Ishikawa (cell line): ENCODE measurements at regions not wholly inside any gene's neighbourhood (a gene's known extent, or its start where the extent isn't known, plus 50 kb on each side); places are given as distances from the start of the nearest gene placed in this dataset.

ENCODE experiments used
- CEBPB ChIP-seq: IDR thresholded peaks from 2 replicates; pipeline ENCODE4 v1.6.1; 2012
- CREB1 ChIP-seq: IDR thresholded peaks from 2 replicates; pipeline ENCODE4 v1.6.1; 2012; ENCODE audit warnings: low read depth
- EP300 ChIP-seq: IDR thresholded peaks from 2 replicates; pipeline ENCODE4 v1.6.1; 2012; ENCODE audit warnings: borderline replicate concordance
- FOXM1 ChIP-seq: IDR thresholded peaks from 2 replicates; pipeline ENCODE4 v1.6.1; 2012; ENCODE audit warnings: low read depth, borderline replicate concordance
- USF1 ChIP-seq: IDR thresholded peaks from 2 replicates; pipeline ENCODE4 v1.6.1; 2012

DNA sequence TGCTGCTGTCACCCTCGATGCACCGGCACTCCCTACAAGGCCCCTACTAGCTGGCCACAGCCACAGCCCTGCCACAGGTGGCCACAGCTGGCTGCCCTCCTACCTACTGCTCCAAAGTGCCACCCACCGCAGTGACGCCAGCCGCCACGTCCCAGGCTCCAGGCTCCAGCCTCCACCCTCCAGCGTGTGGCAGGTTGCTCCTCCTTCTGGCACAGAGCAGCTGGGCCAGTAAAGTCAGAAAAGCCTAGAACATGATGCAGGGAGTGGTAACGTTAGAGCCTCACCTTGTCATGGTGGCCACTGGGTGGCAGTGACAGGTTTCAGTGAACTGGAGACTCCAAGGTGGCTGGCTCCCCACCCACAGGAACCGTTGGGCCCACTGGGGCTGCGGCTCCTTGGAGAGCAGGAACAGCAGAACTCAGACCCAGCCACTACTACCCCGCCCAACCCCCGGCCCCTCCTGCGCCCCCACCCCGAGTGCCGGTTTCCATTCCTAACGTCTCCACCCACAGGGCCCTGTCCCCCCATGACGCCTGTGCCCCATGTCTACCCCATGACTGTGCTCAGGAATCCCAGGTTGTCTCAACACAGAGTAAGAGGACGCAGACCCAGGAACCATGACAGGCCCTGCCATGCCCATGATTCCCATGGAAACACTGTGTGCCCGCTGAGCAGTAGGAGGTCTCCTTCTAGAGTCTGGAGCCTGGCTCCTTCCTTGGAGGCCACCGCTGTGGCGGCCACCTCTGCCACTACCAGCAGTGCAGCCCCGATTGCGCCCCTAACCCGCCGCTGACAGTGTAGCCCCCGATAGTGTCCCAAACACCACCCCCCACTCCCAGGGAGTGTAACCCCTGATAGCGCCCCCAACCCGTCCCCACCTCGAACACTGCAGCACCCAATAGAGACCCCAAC is 52.3 kb upstream of the ZNF33B start:
- no peak for TF ChIP-seq CREB1
- no peak for TF ChIP-seq EP300
- TF ChIP-seq USF1 = no peak
- no peak for TF ChIP-seq CEBPB
- no peak for TF ChIP-seq FOXM1
